ENCODE measurements at regions not wholly inside any gene's neighbourhood (a gene's known extent, or its start where the extent isn't known, plus 50 kb on each side); places are given as distances from the start of the nearest gene placed in this dataset.
"Not testable (repeated sequence)": the region's sequence is repeated elsewhere in the genome, so short reads cannot be mapped to it uniquely, and the experiment has no call there.

DNA sequence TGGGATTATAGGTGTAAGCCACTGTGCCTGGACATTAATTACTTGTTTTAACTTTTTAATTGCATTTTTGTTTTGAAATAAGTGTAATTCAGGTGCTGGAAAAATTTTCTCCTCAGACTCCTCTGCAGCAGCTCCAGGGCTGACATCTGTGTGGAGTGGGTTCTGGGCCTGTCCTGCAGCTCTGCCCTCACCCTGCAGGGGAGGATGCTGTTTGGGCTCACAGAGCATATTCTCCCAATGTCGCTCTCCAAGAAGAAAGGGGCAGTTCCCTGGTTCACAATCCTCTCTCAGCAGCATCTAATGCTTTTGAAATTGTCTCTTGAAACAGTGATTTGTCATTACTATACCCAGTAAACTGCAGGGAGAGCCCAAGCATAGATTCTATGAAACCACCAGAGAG, 995.7 kb downstream of the TMEM121 start:
- FAIRE-seq; H3K23ac ChIP-seq (ENCODE audit: insufficient read length); H3K27ac ChIP-seq (ENCODE audit: low read depth, low read length); H3K23me2 ChIP-seq (ENCODE audit: low read depth, low read length); H3K36me3 ChIP-seq (ENCODE audit: control insufficient read depth in 2 of 4, insufficient read depth in 4 of 4, low read length in 3 of 4); H4K91ac ChIP-seq (replicated peaks; ENCODE audit: insufficient read length, low read length); H3K9ac ChIP-seq (replicated peaks in 1 of 4; ENCODE audit: extremely low read depth in 1 of 4, low read depth in 3 of 4, low read length in 3 of 4); H3K79me2 ChIP-seq (ENCODE audit: control insufficient read depth in 1 of 2, insufficient read depth in 2 of 2, low read length in 2 of 2); H3K4me1 ChIP-seq (replicated peaks in 1 of 4; ENCODE audit: control insufficient read depth in 3 of 4, insufficient read depth in 4 of 4, low read length in 3 of 4); H2BK120ac ChIP-seq (replicated peaks; ENCODE audit: low read depth, low read length); H2BK12ac ChIP-seq (ENCODE audit: low read depth, low read length); H2BK15ac ChIP-seq (ENCODE audit: low read length); H4K5ac ChIP-seq (ENCODE audit: insufficient read length, low read depth, low read length); H2AFZ ChIP-seq (ENCODE audit: low read length); H4K8ac ChIP-seq (ENCODE audit: extremely low read depth, insufficient read depth, low read length); H3K18ac ChIP-seq (ENCODE audit: extremely low read depth, low read length); H3K27me3 ChIP-seq (replicated peaks in 1 of 4; ENCODE audit: control insufficient read depth in 3 of 4, extremely low read depth in 1 of 4, insufficient read depth in 3 of 4, low read length in 3 of 4); H2BK20ac ChIP-seq (ENCODE audit: low read length); H3K14ac ChIP-seq (ENCODE audit: insufficient read length); H2BK5ac ChIP-seq (ENCODE audit: low read depth, low read length); H3K4me3 ChIP-seq (ENCODE audit: extremely low read depth in 1 of 4, insufficient read depth in 2 of 4, low read depth in 3 of 4, low read length in 4 of 4); POLR2A ChIA-PET (ENCODE audit: partially characterized antibody); H3K4me2 ChIP-seq (ENCODE audit: insufficient read depth in 1 of 2, low read depth in 2 of 2, low read length in 2 of 2); DNase-seq (ENCODE audit: low read depth in 1 of 2, low spot score in 2 of 2); H3K4ac ChIP-seq (replicated peaks; ENCODE audit: insufficient read length, low read depth, low read length); H3K79me1 ChIP-seq (ENCODE audit: low read depth, low read length); H2AK5ac ChIP-seq (ENCODE audit: low read depth, low read length); H4K20me1 ChIP-seq (replicated peaks in 1 of 2; ENCODE audit: control insufficient read depth in 1 of 2, insufficient read depth in 2 of 2, low read length in 2 of 2); H3K56ac ChIP-seq (replicated peaks; ENCODE audit: insufficient read length, low read depth, low read length); CTCF ChIA-PET (ENCODE audit: partially characterized antibody): not testable (repeated sequence)
- WGBS, 2 experiments (ENCODE audit: extremely low coverage in 1 of 2, insufficient coverage in 1 of 2, insufficient read length in 1 of 2, insufficient replicate concordance in 2 of 2, low coverage in 1 of 2, low lambda C conversion rate in 2 of 2, missing lambda C conversion rate in 1 of 2): 40% methylated on average over 1 of the region's 1 CpG; no CpG with 5 or more reads in 1 of the 2 experiments
- peaks cover 45 to 60% of the 10 kb centered on the region in 2 experiments for H3K9me3 ChIP-seq (ENCODE audit: insufficient read depth in 2 of 2, low read depth in 1 of 2, low read length in 1 of 2)

Measured in H1 (cell line).